C4-2B (cell line): ENCODE measurements at regions not wholly inside any gene's neighbourhood (a gene's known extent, or its start where the extent isn't known, plus 50 kb on each side); places are given as distances from the start of the nearest gene placed in this dataset.

Experiments
- H3K27ac ChIP-seq: fragments of 450-650 bp; 2 replicates; pipeline ENCODE4 v1.5.1; 2017
- CTCF ChIP-seq: fragments of 450-650 bp; conservative IDR thresholded peaks from 2 replicates; pipeline ENCODE4 v1.5.1; 2017; ENCODE audit warnings: mild to moderate bottlenecking
- ZFX ChIP-seq: fragments of 450-650 bp; IDR thresholded peaks from 2 replicates; pipeline ENCODE4 v1.6.1; 2017

- TF ChIP-seq ZFX: no peak
- TF ChIP-seq CTCF: no peak
- no peak overlapping the region for H3K27ac ChIP-seq
Measured at GRCh38 chr2:52520644-52521043, 1247.0 kb upstream of the CHAC2 start.

- no peak overlapping the region for H3K27ac ChIP-seq
- TF ChIP-seq ZFX (no peak), CTCF (no peak)
Measured at GRCh38 chr2:52518678-52519077, 1248.9 kb upstream of the CHAC2 start.

GRCh38 chr2:52512760-52513159 lies 1254.8 kb upstream of the CHAC2 start:
- TF ChIP-seq CTCF (no peak), ZFX (no peak)
- no peak overlapping the region for H3K27ac ChIP-seq

GRCh38 chr2:52510432-52510831 lies 1257.2 kb upstream of the CHAC2 start:
- H3K27ac ChIP-seq: no peak overlapping the region
- TF ChIP-seq CTCF (no peak), ZFX (no peak)

- TF ChIP-seq ZFX (no peak), CTCF (no peak)
- no peak overlapping the region for H3K27ac ChIP-seq
Measured at GRCh38 chr2:52502476-52502860, 1265.1 kb upstream of the CHAC2 start.

GRCh38 chr2:52501715-52502475 lies 1265.7 kb upstream of the CHAC2 start:
- TF ChIP-seq ZFX (no peak), CTCF (no peak)
- no peak overlapping the region for H3K27ac ChIP-seq

GRCh38 chr2:52500561-52500960 lies 1267.0 kb upstream of the CHAC2 start:
- H3K27ac ChIP-seq: no peak overlapping the region
- no peak for TF ChIP-seq CTCF
- no peak for TF ChIP-seq ZFX
